HG03066 (cell line): ENCODE measurements at regions not wholly inside any gene's neighbourhood (a gene's known extent, or its start where the extent isn't known, plus 50 kb on each side); places are given as distances from the start of the nearest gene placed in this dataset.

ENCODE experiments used
- ATAC-seq: cut with Tn5 transposase; IDR thresholded peaks from one replicate; pipeline ENCODE4 v1.9.1; 2021; ENCODE audit warnings: low read depth; ENCODE audit not compliant: unreplicated experiment

DNA sequence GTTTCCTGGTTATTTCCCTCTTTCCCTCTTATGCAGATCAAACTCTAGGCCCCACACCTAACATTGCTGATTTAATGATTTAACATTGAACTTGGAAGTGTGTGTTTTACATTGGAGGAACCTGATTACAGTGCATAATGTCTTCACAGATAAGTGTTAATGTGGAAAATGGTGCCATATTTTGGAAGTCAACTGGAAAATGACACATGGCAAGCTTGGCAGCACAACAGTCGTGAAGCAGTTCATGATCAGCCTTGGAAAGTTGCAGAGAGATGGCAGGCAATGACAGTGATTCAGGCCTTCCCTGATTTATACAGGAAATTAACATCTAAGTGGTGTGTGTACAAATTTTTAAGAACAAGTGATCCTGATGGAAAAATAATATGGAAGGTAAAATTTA, 80.0 kb upstream of the CTNND2 start:
- no peak for ATAC-seq

DNA sequence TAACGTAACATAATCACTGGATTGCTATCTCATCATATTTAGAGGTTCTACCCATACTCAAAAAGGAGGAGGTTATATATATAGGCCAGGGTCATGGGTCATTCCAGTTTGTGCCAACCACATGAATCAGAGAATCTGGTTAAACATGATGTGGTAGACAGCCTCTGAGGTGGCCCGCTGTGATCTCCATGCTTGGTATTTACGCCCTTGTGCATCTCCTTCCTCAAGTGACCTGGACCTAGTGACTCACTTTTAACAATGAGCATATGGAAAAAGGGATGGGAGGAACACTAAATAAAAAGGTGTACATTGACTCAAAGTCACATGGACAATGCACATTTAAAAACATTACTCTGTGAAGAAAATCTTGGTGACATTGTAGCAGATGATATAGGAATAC, 77.7 kb upstream of the CTNND2 start:
- ATAC-seq = no peak

DNA sequence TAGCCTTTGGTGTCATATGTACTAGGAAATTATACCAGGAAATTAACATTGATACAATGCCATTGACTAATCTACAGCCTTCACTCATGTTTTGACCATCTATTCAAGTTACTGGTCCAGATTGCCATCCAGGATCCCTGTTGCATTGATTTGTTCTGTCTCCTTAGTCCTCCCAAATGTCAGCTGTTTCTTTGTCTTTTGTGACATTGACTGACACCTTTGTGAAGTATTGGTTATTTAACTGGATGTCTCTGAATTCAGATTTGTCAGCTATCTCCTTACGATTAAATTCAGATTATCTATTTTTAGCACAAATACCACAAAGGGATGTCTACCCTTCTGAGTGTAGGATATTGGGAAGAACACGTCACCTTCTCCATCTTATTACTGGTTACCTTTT, 73.7 kb upstream of the CTNND2 start:
- ATAC-seq = no peak

DNA sequence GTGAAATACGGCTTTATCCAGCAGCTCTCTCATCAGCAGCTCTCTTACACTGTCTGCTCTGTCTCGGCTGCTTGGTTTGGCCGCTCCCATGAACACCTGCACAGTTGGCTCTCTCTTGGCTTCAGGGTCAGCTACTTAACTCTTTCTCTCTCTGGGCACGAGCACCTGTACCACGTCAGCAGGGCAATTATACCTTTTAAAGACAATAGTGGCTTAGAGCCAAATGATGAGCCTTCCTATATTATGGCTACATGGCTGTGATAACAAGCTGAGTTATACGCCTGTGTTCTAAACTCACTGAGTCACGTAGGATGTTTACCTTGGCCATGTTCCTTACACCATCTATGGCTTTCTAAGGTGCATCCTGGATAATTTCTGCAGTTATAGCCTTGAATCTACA, 69.2 kb upstream of the CTNND2 start:
- no peak for ATAC-seq

DNA sequence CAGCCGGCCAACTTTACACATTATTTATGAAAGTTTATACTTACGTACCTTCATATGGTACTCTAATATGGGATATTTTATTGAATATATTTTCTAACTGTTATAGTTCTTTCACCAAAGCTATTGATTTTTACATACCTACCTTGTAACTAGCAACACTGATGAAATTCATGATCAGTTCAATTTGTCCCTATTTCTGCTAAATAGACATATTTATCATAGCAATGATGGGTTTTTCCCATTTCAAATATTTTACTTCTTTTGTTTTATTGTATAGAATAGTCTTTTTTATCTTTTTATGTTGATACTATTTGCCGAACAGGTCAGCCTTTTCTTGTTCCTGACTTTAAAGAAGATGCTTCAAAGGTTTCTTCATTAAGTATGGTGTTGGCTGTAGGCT, 59.0 kb upstream of the CTNND2 start:
- ATAC-seq = no peak

DNA sequence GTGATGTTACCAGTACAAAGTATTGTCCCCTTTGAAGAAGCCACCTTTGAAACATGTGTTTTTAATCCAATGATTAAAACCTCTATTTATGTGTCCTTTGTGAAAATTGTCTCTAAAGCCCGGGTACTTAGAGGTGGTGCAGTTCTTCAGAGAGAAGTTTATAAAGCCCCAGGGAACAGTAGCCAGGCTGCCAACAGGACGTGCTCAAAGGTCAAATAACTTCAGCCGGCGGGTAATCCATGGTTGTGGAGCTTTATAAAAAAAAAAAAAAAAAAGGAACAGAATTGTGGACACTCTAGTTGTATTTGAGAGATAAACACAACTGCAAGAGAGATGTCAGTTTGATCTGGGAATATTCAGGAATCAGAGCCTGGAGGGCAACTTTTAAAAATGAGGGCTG, 57.9 kb upstream of the CTNND2 start:
- ATAC-seq = no peak

DNA sequence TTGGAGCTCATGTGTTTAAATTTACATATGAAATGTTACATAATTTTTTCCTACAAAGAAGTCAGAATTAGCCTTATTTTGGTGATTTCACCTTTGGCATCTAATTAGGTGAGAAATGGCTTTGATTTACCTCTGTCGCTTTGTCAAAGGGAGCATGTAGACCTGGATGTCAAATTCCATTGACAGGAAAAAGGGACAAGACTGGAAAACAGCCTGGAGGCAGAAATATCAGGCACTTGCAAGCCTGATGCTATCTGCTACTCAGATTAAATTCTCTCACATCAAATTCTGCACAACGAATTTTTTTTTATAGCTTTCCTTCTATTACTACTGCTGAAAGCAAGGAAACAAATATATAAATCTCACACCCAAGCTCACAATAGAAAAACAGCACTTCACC, 54.1 kb upstream of the CTNND2 start:
- no peak for ATAC-seq

DNA sequence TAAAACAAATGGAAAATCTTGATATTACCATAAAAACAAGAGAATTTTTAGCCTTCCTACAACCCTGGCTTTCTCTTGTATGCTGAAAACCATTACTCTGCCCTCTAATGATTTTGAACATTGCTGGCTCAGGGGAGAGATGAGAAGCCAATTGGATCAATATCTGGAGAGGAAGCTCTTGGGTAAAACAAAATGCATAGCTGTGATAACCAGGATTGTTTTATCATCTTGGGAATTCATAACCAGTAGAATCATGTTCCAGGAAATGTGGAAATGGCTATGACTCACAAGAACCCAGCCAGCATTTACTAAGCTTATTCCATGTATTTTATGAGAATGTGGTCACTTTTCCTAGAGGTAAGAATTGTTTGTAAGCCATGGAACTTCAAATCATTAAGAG, 51.1 kb upstream of the CTNND2 start:
- no peak for ATAC-seq
